GM12872 (cell line): ENCODE measurements at regions not wholly inside any gene's neighbourhood (a gene's known extent, or its start where the extent isn't known, plus 50 kb on each side); places are given as distances from the start of the nearest gene placed in this dataset.

Experiments used
- TF ChIP-seq, protein P1 (sequence below): IDR thresholded peaks from 3 replicates; pipeline ENCODE4 v1.5.1; 2011; ENCODE audit warnings: low read depth, mild to moderate bottlenecking, low read length, moderate library complexity; ENCODE audit not compliant: insufficient read depth

DNA sequence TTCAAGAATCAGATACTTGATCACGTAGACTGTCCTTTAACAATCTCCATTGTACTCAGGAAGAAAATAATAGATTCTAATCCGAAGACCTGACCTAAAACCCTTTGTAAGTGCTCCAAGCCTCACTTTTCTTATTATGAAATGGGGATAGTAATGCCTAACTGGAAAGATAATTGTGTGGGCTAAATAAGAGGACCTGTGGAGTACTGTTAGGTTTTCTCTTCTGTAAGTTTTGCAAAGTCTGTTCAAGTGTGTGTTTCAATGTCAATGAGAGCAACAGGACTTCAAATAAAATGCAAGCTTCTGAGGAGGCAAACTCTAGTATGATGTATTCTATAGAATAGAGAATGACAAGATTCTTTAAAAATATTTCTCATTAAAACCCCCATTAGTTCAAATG, 348.6 kb downstream of the USP25 start:
- TF ChIP-seq, protein P1, sequence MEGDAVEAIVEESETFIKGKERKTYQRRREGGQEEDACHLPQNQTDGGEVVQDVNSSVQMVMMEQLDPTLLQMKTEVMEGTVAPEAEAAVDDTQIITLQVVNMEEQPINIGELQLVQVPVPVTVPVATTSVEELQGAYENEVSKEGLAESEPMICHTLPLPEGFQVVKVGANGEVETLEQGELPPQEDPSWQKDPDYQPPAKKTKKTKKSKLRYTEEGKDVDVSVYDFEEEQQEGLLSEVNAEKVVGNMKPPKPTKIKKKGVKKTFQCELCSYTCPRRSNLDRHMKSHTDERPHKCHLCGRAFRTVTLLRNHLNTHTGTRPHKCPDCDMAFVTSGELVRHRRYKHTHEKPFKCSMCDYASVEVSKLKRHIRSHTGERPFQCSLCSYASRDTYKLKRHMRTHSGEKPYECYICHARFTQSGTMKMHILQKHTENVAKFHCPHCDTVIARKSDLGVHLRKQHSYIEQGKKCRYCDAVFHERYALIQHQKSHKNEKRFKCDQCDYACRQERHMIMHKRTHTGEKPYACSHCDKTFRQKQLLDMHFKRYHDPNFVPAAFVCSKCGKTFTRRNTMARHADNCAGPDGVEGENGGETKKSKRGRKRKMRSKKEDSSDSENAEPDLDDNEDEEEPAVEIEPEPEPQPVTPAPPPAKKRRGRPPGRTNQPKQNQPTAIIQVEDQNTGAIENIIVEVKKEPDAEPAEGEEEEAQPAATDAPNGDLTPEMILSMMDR: no peak

DNA sequence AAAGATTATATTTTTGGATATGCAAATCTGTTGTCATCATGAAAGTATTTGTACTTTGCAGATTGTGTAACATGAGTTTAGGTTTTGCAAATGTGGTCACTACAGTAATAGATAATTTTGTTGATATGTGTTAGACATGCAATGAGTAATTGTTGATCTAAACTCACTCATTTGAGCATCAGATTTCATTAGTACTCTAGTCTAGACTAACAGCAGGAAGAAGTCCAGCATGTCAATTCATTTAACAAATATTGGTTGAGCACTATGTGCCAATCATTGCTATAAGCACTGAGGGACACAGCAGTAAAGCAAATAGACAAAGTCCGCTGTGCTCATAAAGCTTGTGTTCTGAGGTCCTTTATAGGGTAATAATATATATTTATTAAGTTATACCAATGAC, 350.0 kb downstream of the USP25 start:
- TF ChIP-seq, protein P1: no peak

DNA sequence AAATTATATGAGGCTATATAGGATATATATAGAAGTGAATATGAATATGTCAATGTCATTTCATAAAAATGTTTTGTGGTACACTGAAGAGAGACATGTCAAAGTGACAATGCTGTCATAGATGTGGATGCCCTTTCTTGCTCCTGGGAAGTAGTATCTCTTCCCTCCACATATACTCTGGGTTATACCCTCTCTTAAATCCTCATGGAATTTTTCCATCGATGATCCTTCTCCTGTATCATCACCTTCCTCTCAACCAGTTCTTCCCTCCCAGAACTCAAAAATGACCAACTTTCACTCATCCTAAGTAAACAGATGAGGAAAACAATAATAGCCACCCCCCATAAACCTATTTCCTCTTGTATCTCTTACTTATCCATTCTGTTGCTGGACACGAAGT, 351.5 kb downstream of the USP25 start:
- TF ChIP-seq, protein P1: no peak

DNA sequence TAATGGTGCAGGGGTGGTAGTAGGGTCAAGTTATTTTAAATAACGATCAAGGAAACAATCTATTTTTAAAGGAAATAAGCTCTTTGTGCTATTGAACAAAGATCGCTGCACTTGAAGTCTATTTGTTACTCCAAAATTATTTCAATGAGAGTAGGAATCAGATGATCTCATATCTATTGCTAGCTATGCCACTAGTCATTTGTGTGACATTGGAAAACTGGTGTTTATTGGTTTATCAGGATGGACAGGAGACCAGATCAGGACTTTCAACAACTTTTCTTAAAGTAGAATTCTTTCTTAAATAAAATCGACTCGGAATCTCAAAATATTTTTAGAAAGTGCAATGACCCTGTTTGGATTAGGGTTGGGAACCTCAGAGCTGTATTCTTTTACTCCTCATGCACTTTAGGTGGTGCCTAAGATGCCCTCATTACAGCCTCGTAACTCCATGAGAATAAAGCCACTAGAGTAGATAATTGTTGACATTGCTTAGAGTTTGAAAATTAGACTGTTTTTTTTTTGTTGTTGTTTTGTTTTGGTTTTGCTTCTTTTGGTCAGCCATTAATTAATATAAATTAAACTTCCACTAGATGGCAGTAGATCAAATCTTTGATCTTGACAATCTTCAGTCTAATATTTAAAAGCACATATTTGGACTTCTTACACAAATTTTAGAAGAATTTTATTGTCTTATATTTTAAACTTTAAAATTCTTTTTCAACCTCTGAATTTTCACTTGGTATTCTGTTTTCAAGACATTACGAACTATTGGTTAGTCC, 352.4 kb downstream of the USP25 start:
- TF ChIP-seq, protein P1: no peak; the same call in 2 of the 3 replicates

DNA sequence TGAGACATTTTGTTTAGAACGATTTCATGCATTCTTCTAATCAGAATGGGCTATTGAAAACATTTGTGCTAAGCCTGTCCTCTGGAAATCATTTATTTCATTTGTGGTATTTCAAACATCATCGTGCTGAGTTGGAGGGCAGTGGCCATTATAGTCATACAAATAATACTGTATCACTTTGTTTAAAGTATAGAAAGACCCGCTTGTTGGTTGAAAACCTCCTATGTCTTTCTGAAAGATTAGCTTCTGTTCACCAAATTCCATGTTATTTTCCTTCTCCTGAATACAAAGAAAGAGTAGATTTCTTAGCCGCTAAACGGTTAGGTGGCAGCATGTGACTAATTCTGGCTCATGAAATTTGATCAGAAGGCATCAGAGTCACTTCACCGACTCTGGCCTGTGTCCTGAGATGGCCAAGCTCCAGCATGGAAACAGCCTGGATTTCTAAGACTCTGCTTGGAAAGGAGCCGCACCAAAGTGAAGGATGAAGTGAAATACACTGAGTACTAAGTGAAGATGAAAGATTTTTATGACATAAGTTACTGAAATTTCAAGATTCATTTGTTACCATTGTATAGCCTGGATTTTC, 355.1 kb downstream of the USP25 start:
- TF ChIP-seq, protein P1: no peak

DNA sequence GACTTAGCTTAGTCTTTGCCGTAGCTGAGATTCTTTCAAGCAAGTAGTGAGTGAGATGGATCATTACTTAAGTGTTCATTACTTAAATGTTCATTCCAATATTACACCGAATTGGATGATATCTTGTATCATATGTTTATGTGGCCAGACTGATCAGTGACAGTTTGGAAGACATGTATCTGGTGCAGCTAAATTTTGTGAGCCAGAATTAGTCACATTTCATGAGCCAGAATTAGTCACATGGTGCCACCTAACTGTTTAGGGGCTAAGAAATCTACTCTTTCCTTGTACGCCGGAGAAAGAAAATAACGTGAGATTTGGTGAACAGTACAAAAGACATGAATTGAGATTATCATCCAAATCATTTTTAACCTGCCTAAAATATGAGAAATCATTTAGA, 355.6 kb downstream of the USP25 start:
- TF ChIP-seq, protein P1: no peak

DNA sequence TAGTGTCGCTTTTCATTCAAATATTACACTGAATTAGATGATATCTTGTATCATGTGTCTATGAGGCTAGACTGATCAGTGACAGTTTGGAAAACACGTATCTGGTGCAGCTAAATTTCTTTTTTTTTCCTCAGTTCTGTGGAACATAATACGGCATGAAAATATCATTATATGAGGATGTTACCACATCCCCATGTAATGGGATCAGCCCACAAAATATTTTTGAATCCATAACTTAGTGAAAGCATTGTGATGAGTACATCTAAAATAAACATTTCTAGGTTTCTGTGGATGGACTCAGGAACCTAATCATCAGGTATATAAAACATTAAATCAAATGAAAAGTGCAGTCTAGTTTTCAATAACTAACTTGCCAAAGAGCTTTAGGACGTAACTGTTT, 356.3 kb downstream of the USP25 start:
- TF ChIP-seq, protein P1: no peak
